ENCODE measurements at regions not wholly inside any gene's neighbourhood (a gene's known extent, or its start where the extent isn't known, plus 50 kb on each side); places are given as distances from the start of the nearest gene placed in this dataset.

- H3K9me3 ChIP-seq (ENCODE audit: low read length) = no peaks in the 10 kb centered on the region
- no peaks in the 10 kb centered on the region for H3F3A ChIP-seq (ENCODE audit: insufficient read depth, low read length, poor library complexity, severe bottlenecking)
- no peaks in the 10 kb centered on the region for H3K27me3 ChIP-seq (ENCODE audit: insufficient read depth, low read depth, low read length)
- no peak for TF ChIP-seq REST (IDR thresholded peaks at IDR 0.05; ENCODE audit: borderline replicate concordance)
- no peak for TF ChIP-seq RAD21 (conservative IDR thresholded peaks at IDR 0.05)
- TF ChIP-seq EP300 (conservative IDR thresholded peaks at IDR 0.05; ENCODE audit: poor library complexity, severe bottlenecking) = no peak
- no peak for TF ChIP-seq MXI1 (conservative IDR thresholded peaks at IDR 0.05; ENCODE audit: poor library complexity, severe bottlenecking)
- TF ChIP-seq CTCF (IDR thresholded peaks at IDR 0.05; ENCODE audit: poor library complexity, severe bottlenecking) = no peak
- TF ChIP-seq POLR2AphosphoS5 (IDR thresholded peaks at IDR 0.05) = no peak
- TF ChIP-seq EZH2 (IDR thresholded peaks at IDR 0.05; ENCODE audit: borderline replicate concordance, insufficient read depth, low read length, poor library complexity, severe bottlenecking) = no peak
- no peak for TF ChIP-seq SMC3 (conservative IDR thresholded peaks at IDR 0.05; ENCODE audit: poor library complexity)
- TF ChIP-seq TAF1 (IDR thresholded peaks at IDR 0.05; ENCODE audit: low read depth) = no peak
- no peaks in the 10 kb centered on the region for H3K36me3 ChIP-seq (ENCODE audit: insufficient read depth, low read length)
- H3K27ac ChIP-seq (ENCODE audit: low read length) = no peak overlapping the region
- no peak overlapping the region for H3K4me3 ChIP-seq (ENCODE audit: low read length)
- H3K79me2 ChIP-seq (replicated peaks; ENCODE audit: insufficient read depth, low read length) = no peaks in the 10 kb centered on the region
- no peaks in the 10 kb centered on the region for H3K9me2 ChIP-seq (ENCODE audit: insufficient read depth, low read length)
- no peak overlapping the region for H2AFZ ChIP-seq (ENCODE audit: low read depth, low read length)
- H4K20me1 ChIP-seq (ENCODE audit: insufficient read depth) = no peaks in the 10 kb centered on the region
- H3K9ac ChIP-seq (ENCODE audit: low read length) = no peak overlapping the region
- H3K4me2 ChIP-seq (ENCODE audit: low read length) = no peak overlapping the region
Measured at GRCh38 chr7:96838481-96838880, 128.8 kb upstream of the SEM1 start.

- no peaks in the 10 kb centered on the region for H3K27me3 ChIP-seq (ENCODE audit: insufficient read depth, low read depth, low read length)
- H3K27ac ChIP-seq (ENCODE audit: low read length) = no peak overlapping the region
- no peak overlapping the region for H2AFZ ChIP-seq (ENCODE audit: low read depth, low read length)
- H4K20me1 ChIP-seq (ENCODE audit: insufficient read depth) = no peaks in the 10 kb centered on the region
- TF ChIP-seq RAD21 (conservative IDR thresholded peaks at IDR 0.05) (no peak), EZH2 (IDR thresholded peaks at IDR 0.05; ENCODE audit: borderline replicate concordance, insufficient read depth, low read length, poor library complexity, severe bottlenecking) (no peak), REST (IDR thresholded peaks at IDR 0.05; ENCODE audit: borderline replicate concordance) (no peak), POLR2AphosphoS5 (IDR thresholded peaks at IDR 0.05) (no peak), CTCF (IDR thresholded peaks at IDR 0.05; ENCODE audit: poor library complexity, severe bottlenecking) (no peak), TAF1 (IDR thresholded peaks at IDR 0.05; ENCODE audit: low read depth) (no peak), SMC3 (conservative IDR thresholded peaks at IDR 0.05; ENCODE audit: poor library complexity) (no peak)
- no peaks in the 10 kb centered on the region for H3K9me2 ChIP-seq (ENCODE audit: insufficient read depth, low read length)
- no peaks in the 10 kb centered on the region for H3K79me2 ChIP-seq (replicated peaks; ENCODE audit: insufficient read depth, low read length)
- no peaks in the 10 kb centered on the region for H3K36me3 ChIP-seq (ENCODE audit: insufficient read depth, low read length)
- no peak overlapping the region for H3K9ac ChIP-seq (ENCODE audit: low read length)
- H3F3A ChIP-seq (ENCODE audit: insufficient read depth, low read length, poor library complexity, severe bottlenecking) = no peaks in the 10 kb centered on the region
- no peaks in the 10 kb centered on the region for H3K9me3 ChIP-seq (ENCODE audit: low read length)
- H3K4me2 ChIP-seq (ENCODE audit: low read length) = no peak overlapping the region
- no peak overlapping the region for H3K4me3 ChIP-seq (ENCODE audit: low read length)
Measured at GRCh38 chr7:96855139-96855538, 145.5 kb upstream of the SEM1 start.
